Activated CD4-positive, CD25-positive, alpha-beta regulatory T cell treated with anti-CD3 and anti-CD28 coated beads, Interleukin-2, amount 50 U/mL, for 24 hours (primary cell): ENCODE measurements at regions not wholly inside any gene's neighbourhood (a gene's known extent, or its start where the extent isn't known, plus 50 kb on each side); places are given as distances from the start of the nearest gene placed in this dataset.
"Not testable (repeated sequence)": the region's sequence is repeated elsewhere in the genome, so short reads cannot be mapped to it uniquely, and the experiment has no call there.

ENCODE experiments used
- ATAC-seq, 2 donors: fragments of 150-1000 bp; cut with Tn5 transposase; one replicate each; pipeline ENCODE4 v1.10.0; 2021; ENCODE audit warnings: mild to moderate bottlenecking in 1 of 2, moderate library complexity in 1 of 2

DNA sequence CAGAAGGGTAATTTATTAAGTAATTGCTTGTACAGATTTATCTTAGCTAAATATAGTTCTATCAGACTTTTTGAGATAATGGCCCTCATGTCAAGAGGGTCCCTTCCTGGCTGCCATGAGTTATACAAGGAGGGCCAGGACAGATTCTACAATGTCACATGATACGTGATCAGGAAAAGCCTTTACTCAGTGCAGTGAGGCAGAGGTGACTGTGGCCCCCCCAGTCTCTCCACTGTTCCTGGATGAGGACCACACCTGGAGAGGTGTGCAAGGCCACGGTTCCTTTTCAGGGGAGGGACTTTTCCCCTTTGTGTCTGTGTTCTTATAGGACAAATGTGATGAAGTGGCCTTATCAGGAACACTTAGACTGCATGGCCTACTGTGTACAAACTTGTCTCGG lies 54.3 kb upstream of the LRCH1 start:
- ATAC-seq, result no peak

DNA sequence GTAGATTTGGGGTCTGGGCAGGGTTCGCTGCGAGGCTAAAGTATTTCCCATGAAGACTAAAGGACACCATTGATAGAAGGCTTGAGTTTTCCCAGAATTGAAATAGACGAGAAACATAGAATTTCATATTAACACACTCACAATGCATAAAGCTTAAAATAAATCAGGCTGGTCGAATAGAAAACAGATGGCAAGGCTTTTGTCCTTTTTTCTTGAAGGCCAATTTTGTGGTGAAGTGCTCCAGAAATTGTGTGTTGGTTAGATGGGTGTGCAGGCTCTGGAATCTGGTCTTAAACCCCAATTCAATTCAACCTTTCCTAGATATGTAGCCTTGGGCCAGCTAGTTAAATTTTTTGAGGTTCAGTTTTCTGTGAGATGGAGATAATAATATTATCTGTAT lies 56.9 kb upstream of the LRCH1 start:
- no peak for ATAC-seq

DNA sequence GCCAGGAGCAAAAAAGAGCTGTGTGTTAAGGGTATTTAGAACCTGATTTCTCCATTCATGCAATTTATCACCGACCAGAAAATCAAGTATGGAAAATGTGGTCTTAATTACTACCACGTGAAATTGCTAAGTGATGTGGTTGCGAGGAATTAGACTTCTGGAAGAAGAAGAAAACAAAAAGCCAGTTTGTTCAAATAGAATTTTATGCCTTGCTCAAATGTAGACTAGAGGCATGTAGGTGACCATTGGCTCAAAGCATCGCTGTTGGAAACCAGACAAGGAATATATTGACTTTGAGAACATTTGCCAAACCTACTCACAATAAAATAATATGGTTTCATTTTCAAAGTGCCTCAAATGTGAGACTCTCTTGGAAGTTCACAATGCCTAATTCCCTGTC lies 57.3 kb upstream of the LRCH1 start:
- no peak for ATAC-seq

DNA sequence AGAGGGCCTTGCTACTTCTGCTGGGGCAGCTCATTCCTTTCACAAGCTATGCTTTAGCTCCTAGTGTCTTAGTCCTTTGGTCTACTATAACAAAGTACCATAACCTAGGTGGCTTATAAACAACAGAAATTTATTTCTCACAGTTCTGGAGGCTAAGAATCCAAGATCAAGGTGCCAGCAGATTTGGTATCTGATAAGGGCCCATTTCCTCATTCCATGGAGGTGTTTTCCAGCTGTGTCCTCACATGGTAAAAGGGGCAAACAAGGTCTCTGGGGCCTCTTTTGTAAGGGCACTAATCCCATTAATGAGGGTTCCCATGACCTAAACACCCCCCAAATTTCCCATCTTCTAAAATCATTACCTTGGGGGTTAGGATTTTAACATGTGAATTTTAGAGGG lies 57.9 kb upstream of the LRCH1 start:
- no peak for ATAC-seq

DNA sequence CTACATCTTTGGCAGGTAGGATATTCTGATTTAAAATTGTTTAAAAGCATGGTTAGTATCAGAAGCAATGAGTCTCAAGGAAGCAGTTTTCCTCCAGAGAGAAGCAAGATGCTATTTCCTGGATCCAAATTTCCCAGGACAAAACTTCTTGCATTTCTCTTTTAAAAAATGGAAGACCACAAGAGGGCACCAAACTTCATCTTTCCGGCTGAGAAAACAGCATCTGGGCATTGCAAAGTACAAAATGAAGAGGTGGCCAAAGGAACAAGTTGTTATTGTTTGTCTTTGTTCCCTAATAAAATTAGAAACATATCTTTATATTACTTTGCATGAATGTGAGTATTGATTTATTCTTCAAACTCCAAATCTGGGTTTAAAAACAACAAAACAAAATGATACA lies 60.0 kb upstream of the LRCH1 start:
- no peak for ATAC-seq

DNA sequence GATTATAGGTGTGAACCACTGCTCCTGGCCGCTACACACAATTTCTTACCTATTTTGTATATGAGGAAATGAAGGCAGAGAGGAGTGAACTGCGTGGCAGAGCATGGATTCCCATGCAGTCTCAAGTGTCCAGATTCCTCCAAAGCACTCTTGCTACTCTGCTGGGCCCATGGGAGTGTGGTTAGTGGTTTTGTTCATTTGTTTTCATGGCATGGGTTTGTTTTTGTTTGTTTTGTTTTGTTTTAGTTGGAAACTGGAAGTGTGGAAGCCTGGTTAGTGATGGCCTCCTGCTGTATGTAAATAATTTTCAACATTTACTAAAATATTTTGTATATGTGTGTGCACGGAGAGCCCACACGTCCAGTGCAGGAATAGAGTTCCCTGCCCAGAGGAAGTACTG lies 61.3 kb upstream of the LRCH1 start:
- no peak for ATAC-seq

DNA sequence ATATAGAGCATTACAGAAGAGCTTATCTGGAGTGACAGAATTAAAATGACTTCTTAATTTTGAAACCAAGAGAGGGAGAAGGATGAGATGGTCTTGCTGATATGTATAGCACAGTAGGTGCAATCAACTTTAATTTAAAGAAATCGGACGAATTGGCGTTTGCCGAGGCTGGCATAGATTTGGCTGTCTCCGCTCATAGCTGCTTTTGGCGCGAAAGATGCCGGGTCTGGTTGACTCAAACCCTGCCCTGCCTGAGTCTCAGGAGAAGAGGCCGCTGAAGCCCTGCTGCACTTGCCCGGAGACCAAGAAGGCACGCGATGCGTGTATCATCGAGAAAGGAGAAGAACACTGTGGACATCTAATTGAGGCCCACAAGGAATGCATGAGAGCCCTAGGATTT lies 62.3 kb upstream of the LRCH1 start:
- ATAC-seq, result not testable (repeated sequence)

DNA sequence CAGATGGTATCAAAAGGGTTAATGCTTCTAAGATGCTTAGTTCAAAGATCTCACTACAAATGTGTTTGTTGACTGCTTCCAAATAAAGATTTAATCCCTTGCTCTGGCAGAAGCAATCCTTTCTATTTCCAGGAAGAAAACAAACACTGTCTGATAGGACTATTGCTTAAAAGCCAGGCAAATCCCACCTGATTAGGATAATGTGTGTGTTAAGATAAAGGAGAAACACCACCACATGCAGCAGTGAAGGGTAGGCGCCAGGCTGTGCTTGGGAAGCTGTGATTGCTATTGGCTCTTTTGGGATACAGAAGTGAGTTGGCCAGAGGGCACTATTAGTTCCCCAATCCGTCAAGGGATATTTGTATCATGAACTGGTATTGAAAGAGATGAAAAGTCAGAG lies 62.8 kb upstream of the LRCH1 start:
- no peak for ATAC-seq

DNA sequence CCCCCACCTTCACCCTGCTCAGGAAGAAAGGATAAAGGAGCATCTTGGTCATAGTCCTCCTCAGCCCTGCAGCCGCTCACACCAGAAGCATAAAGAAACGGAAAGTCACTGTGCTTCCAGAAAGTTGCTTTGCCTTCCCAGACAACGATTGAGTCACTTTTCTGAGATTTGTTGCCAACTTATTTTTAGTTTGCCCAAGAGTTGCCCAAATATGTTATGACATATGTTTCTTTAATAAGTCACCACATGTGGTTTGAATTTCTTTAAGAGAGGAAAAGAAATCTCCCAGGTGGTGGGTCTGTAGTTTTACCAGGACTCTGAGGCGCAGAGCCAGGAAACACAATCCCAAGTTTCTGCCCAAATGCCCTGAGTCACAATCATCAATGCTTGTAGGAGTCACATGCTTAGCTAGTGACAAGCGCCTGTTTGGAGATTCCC lies 63.4 kb upstream of the LRCH1 start:
- no peak for ATAC-seq

DNA sequence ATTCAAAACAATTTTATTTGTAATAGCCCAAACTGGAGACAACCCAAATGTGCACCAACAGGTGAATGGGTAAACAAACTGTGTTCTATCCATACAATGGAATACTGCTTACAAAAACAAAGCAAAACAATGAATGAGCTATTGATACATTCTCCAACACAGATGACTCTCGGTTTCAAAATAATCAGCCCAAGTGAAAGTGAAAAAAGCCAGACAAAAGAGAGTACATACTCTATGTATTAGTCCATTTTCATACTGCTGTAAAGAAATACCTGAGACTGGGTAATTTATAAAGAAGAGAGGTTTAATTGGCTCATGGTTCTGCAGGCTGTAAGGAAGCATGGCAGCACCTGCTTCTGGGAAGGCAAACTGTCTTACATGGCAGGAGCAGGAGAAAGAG lies 65.2 kb upstream of the LRCH1 start:
- ATAC-seq, result no peak

DNA sequence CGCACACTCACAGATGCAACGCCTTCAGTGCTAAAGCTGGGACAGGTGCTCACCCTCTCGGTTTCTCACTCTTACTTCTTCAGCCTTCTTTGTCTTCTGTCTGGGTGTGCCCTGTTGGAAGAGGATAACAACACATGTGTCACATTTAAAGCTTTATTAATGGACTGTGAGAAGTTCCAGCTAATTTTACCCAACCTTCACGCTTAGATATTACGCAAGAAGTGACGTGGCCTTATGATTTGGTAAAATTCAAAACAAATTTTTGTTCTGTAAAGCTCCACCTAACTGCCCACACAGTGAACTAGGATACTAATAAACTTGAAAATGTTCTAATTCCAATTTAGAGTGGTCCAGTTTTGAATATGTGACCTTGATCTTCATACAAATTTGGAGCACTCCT lies 66.7 kb upstream of the LRCH1 start:
- ATAC-seq, result no peak

DNA sequence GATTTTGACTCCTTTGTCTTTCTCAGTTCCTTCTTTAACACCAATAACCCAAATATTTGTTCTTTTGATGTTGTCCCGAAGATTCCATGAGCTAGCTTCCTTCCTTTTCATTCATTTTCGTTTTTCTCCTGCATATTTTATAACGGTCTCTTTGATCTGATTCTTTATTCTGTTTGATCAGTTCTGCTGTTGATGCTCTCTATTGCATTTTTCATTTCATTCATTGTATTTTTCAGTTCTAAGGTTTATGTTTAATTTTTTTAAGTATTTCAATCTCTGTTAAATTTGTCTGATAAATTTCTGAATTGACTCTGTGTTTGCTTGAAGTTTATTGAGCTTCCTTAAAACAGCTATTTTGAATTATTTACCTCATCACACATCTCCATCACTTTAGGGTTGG lies 68.4 kb upstream of the LRCH1 start:
- no peak for ATAC-seq

DNA sequence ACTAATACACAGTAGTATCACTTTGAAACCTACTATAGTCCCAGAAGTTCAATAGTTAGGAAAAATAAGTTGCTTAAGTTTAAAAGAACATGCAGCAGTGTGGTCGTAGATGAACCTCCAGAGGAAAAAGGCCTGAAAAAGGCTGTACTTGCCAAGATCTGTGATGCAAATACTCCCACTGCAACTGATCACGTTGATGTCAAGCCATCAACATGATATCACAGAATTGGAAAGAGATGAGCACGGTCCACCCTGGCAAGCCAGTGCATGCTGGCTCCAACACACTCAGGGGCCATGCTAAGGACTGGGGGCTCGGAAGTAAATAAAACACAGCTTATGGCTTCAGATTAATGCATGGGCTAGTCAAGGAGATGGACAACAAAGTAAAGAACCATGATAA lies 71.8 kb upstream of the LRCH1 start:
- no peak for ATAC-seq

DNA sequence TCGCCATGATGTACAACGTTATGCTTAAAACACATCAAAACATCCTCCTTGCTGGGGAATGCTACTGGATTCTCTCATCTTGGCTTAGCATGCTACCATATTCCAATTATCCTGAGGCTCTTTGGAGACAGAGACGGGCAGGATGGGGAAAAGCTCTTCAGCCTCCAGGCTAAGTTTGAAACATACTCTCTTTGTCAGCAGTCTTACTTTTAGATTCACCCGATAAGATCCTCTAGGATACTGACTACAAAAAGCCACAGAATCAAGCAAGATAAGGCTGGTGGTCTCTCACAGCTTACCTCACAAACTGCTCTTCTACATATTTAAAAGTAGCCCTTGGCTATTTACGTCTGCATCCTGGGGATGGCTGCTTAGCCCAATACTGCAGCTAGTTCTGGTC lies 72.8 kb upstream of the LRCH1 start:
- no peak for ATAC-seq

DNA sequence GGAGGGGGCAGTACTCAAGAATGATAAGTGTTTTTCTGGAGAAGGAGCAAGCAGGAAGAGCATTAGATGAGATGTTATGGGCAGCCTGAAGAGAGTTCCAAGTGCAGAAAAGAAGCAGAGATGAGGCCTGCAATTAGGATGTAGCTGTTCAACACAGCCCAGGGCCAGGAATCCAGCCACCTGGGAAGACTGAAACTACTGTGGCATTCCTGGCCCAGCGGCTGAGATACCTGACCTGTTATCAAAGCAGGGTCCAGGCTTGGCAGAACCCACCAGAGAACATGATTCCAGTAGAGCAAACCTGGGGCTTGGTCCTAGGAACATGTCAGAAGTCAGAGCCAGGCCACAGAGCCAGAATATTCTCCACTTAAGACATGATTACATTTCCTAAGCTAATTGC lies 73.3 kb upstream of the LRCH1 start:
- no peak for ATAC-seq

DNA sequence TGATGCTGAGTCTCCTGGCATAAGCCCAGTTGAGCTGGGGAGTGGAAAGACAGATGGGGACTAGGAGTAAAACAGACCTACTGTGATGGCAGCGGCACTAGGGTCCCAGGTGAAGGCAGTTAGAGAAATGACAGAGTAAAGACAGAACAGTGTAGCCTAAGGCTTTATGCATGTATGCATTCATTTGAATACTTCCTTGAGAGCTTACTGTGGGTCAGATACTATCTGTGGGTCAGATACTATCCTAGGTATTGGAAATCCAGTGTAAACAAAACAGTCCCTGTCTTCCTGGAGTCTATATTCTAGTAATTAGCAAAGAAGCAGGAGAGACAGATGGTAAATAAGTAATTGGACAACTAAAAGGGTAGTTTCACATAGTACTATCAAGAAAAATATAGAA lies 73.7 kb upstream of the LRCH1 start:
- ATAC-seq, result no peak

DNA sequence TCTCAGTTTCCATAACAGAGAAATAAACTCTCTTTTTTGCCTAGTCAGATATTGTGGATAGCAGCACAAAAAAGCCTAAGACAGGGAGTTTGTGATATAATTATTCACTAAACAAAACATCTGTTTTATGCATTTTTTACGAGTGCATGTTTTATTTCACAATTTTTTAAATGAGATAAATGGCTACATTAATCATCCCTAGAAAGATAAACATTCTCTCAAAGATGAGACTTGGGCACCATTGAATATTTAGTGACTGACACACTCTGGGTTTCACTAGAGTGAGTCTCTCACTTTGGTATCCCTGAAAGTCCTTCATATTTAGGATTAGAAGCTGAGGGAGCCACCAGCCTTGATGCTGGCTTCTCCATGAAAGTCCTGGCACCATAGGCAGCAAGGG lies 74.3 kb upstream of the LRCH1 start:
- ATAC-seq, result no peak

DNA sequence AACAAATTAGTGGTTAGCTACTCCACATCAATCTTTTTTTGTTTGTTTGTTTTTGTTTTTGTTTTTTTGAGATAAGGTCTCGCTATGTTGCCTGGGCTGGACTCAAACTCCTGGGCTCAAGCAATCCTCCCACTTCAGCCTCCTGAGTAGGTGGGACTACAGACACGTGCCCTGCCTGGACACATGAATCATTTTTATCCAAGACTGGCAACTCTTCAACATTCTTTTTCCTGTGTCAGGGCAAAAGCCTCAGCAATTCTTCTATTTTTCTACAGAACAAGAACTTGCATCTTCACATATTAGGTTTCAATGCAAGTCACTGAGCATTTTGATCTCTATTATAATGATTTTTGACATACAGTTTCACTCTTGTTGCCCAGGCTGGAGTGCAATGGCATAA lies 76.8 kb upstream of the LRCH1 start:
- ATAC-seq, result no peak

DNA sequence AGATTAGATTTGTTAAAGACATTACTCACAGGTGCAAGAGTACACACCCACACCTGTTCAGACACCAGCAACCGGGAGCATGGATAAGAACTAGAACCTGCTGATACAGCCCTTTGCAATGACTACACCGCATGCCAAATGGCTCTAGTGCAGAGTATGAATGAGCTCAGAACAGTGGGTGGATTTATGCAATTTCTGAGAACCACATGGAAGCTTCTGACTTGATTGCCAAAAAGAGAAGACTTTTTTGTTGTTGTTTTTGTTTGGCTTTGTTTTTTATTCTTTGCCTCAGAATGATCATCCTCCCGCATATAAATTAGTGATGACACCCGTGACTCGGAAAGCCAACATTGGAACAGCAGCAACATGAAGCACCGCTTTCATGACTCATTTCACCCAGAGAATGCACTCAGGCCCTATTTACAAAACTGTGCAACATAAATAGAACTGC lies 77.4 kb upstream of the LRCH1 start:
- ATAC-seq, result no peak

DNA sequence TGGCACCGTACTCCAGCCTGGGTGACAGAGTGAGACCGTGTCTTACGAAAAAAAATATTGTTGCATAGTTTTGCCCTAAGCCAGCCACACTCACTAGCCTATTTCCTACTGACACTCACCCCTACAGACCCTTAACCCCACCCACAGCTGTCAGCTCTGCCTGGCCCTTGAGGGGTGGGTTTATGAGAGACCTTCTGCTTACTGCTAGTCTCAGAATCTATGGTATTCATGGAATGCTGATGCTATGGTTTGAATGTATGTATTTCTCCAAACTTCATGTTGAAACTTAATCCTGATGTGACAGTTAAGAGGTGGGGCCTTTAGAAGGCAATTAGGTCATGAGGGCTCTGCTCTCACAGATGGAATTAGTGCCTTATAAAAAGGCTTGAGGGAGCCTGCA lies 79.2 kb upstream of the LRCH1 start:
- no peak for ATAC-seq

DNA sequence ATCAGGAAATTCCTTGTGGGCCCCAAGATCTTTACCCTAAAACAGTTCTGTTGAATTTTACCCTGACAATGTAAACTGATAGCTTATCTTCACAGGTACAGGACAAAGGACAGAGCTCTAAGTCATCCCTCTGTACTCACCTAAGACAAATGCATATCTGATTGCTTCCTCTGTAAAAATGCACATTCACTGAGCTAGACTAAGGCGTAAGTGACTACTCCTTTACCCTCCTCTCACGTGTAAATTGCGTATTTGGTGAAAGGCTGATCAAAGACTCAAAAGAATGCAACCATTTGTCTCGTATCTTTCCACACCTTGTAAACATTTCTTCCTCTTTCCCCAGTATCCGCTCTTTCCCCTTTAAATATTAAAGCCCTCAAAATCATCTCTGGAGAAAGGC lies 80.6 kb upstream of the LRCH1 start:
- ATAC-seq, result no peak

DNA sequence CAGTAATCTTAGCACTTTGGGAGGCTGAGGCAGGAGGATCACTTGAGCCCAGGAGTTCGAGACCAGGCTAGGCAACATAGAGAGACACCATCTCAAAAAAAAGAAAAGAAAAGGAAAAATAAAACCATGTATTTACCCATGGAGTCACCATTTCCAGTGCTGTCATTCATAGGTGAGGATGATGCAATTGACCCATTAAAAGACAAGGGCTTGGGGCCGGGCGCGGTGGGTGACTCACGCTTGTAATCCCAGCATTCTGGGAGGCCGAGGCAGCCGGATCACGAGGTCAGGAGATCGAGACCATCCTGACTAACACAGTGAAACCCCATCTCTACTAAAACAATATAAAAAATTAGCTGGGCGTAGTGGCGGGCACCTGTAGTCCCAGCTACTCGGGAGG lies 82.6 kb upstream of the RUBCNL start:
- ATAC-seq, result not testable (repeated sequence)

DNA sequence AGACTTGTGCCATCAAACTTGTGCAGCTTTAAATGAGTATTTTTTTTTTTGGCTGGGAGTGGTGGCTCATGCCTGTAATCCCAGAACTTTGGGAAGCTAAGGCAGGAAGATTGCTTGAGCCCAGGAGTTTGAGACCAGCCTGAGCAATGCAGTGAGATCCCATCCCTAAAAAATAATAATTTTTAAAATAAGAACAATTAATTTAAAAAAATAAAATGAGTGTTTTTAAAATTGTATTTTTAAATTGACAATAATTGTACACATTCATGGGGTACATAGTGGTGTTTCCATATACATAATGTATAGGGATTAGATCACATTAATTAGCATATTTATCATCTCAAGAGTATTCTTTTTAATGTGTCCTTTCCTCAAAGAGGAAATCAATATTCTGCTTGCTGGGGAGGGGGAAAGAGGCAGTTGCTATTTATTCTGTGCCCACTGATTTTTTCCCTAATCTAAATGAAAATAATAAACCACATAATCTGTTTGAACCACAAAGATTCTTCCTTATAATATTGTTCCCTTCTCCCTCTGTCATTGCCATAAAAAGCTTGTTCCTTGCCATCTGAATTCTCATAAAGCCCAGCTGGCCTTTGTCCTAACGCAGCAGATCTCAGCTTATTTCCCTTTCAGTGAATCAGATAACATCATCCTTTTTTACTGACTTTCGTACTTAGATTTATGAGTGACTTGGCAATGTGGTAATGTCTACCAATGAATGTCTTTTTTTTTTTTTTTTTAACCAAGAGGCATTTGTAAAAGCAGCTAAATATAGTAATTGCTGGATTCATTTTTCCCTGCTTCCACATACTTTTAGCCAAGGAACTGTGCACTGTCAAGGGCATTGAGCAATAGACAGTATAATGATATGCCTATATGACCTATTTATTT lies 81.8 kb upstream of the RUBCNL start:
- no peak for ATAC-seq

DNA sequence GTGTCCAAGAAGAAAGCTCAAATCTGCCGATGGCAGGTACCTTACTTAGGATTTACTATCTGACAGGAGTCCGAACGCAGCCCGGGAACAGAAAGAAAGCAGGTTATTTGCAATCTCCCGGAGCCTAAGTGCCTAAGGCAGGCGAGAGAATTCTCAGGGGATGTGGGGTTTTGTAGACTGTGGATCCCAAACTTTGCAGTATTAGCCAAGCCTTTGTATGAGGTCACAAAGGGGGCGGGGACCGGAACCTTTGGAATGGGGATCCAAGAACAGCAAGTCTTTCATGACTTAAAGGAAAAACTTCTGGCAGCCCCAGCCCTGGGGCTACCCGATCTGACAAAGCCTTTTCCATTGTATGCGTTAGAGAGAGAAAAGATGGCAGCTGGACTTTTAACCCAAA lies 80.6 kb upstream of the RUBCNL start:
- ATAC-seq, result not testable (repeated sequence)

DNA sequence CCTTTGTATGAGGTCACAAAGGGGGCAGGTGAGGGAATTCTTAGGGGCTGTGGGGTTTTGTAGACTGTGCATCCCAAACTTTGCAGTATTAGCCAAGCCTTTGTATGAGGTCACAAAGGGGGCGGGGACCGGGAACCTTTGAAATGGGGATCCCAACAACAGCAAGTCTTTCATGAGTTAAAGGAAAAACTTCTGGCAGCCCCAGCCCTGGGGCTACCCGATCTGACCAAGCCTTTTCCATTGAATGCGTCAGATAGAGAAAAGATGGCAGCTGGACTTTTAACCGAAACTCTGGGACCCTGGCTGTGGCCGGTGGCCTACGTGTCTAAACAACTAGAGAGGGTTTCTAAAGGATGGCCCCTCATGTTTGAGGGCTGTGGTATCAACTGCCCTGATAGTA lies 79.0 kb upstream of the RUBCNL start:
- ATAC-seq, result not testable (repeated sequence)
